ENCODE measurements at regions not wholly inside any gene's neighbourhood (a gene's known extent, or its start where the extent isn't known, plus 50 kb on each side); places are given as distances from the start of the nearest gene placed in this dataset.

- TF ChIP-seq CTCF (IDR thresholded peaks at IDR 0.05), result no peak
- TF ChIP-seq POLR2A (IDR thresholded peaks at IDR 0.05), result no peak
Observed at GRCh38 chr20:11432407-11432806, 485.3 kb upstream of the BTBD3 start.

Measured in lower leg skin (tissue), 3 donors.